Endothelial cell of umbilical vein (primary cell): ENCODE measurements at regions not wholly inside any gene's neighbourhood (a gene's known extent, or its start where the extent isn't known, plus 50 kb on each side); places are given as distances from the start of the nearest gene placed in this dataset.

Source experiments
- BruUV-seq: library from RNA; stranded (reverse); fragments of 400-500 nt; replicated peaks from 2 replicates; lab custom pipeline; 2021; lab: Mats Ljungman, UMichigan
- CTCF ChIA-PET: fragments of 300-600, 350-600 bp; sonication (Branson Sonifier 250); formaldehyde crosslinking; loops from one replicate; lab custom pipeline; 2021; ENCODE audit warnings: antibody characterized with exemption, inconsistent platforms; lab: Charles Lee
- POLR2A ChIA-PET: fragments of 300-600, 350-600 bp; sonication (Branson Sonifier 250); formaldehyde crosslinking; loops from one replicate; lab custom pipeline; 2021; ENCODE audit warnings: antibody characterized with exemption, inconsistent platforms; lab: Charles Lee
- DNase-seq: peaks from one replicate; pipeline ENCODE4 v3.0.0-alpha.2; 2011; ENCODE audit warnings: low read depth, low spot score
- FAIRE-seq: peaks from 2 replicates; lab custom pipeline; 2011; peaks lifted over from hg19 to GRCh38; lab: Jason Lieb, UNC
- H2AFZ ChIP-seq: 2 replicates; pipeline ENCODE4 v1.6.0; 2012; ENCODE audit warnings: low read depth, low read length, control low read depth, inconsistent platforms
- H3K27ac ChIP-seq: 2 replicates; pipeline ENCODE4 v1.5.1; 2011; ENCODE audit warnings: low read depth, mild to moderate bottlenecking, control low read depth, low read length, moderate library complexity; ENCODE audit not compliant: insufficient read depth
- H3K27me3 ChIP-seq, 2 experiments: 2 replicates each; pipeline versions ENCODE4 v1.6.0 to v1.6.1; 2011; ENCODE audit warnings: low read length in 2 of 2, mixed read lengths in 1 of 2; ENCODE audit not compliant: control insufficient read depth in 2 of 2, insufficient read depth in 2 of 2
- H3K36me3 ChIP-seq, 2 experiments: 2 replicates in 1 of 2; 3 replicates in 1 of 2; pipeline ENCODE4 v1.5.1; 2011; ENCODE audit warnings: low read length in 2 of 2, mild to moderate bottlenecking in 1 of 2, moderate library complexity in 1 of 2; ENCODE audit not compliant: control insufficient read depth in 2 of 2, insufficient read depth in 2 of 2; ENCODE audit errors: extremely low read depth in 1 of 2
- H3K4me1 ChIP-seq: 3 replicates; pipeline ENCODE4 v1.5.1; 2011; ENCODE audit warnings: mild to moderate bottlenecking, low read length; ENCODE audit not compliant: control insufficient read depth, insufficient read depth; ENCODE audit errors: extremely low read depth
- H3K4me2 ChIP-seq: 2 replicates; pipeline ENCODE4 v1.6.1; 2011; ENCODE audit warnings: low read length, control low read depth, mixed read lengths; ENCODE audit not compliant: insufficient read depth
- H3K4me3 ChIP-seq, 3 experiments: fragments of 200-600 bp in 1 of 3; sonication (generic), shearing (Covaris generic) in 1 of 3; replicated peaks in 1 of 3; 2 replicates each; pipeline ENCODE4 v1.5.1; 2011 to 2016; ENCODE audit warnings: control low read depth in 3 of 3, low read length in 3 of 3, mild to moderate bottlenecking in 2 of 3, inconsistent platforms in 1 of 3, low read depth in 1 of 3, moderate library complexity in 1 of 3; ENCODE audit not compliant: insufficient read depth in 1 of 3
- H3K79me2 ChIP-seq: 2 replicates; pipeline ENCODE4 v1.6.0; 2012; ENCODE audit warnings: low read length, inconsistent platforms; ENCODE audit not compliant: control insufficient read depth, insufficient read depth
- H3K9ac ChIP-seq: replicated peaks from 2 replicates; pipeline ENCODE3; 2011; ENCODE audit warnings: low read length, control low read depth; ENCODE audit not compliant: insufficient read depth; ENCODE audit errors: extremely low read depth
- H3K9me1 ChIP-seq: replicated peaks from 3 replicates; pipeline ENCODE4 v1.6.0; 2011; ENCODE audit warnings: mild to moderate bottlenecking, low read length; ENCODE audit not compliant: control insufficient read depth, insufficient read depth; ENCODE audit errors: extremely low read depth
- H3K9me3 ChIP-seq: replicated peaks from 2 replicates; pipeline ENCODE4 v1.5.1; 2012; ENCODE audit warnings: low read length, inconsistent platforms; ENCODE audit not compliant: control insufficient read depth, insufficient read depth
- H4K20me1 ChIP-seq: replicated peaks from 2 replicates; pipeline ENCODE3; 2011; ENCODE audit warnings: mild to moderate bottlenecking, low read length; ENCODE audit not compliant: control insufficient read depth, insufficient read depth; ENCODE audit errors: extremely low read depth
- CTCF ChIP-seq, 2 donors: IDR thresholded peaks; 1 replicate in 1 of 2; 2 replicates in 1 of 2; pipeline ENCODE4 v1.5.1; 2011; ENCODE audit warnings: low read length in 2 of 2, mild to moderate bottlenecking in 2 of 2, moderate library complexity in 2 of 2, control low read depth in 1 of 2, inconsistent platforms in 1 of 2, low read depth in 1 of 2; ENCODE audit not compliant: insufficient read depth in 1 of 2; ENCODE audit errors: extremely low read depth in 1 of 2
- EZH2 ChIP-seq: IDR thresholded peaks from 2 replicates; pipeline ENCODE4 v1.6.1; 2012; ENCODE audit warnings: borderline replicate concordance, low read depth, mild to moderate bottlenecking, moderate library complexity, low read length, inconsistent platforms; ENCODE audit not compliant: severe bottlenecking
- FOS ChIP-seq: IDR thresholded peaks from 2 replicates; pipeline ENCODE4 v1.6.1; 2011; ENCODE audit warnings: mild to moderate bottlenecking, low read length, moderate library complexity, borderline replicate concordance; ENCODE audit not compliant: insufficient read depth
- GATA2 ChIP-seq: IDR thresholded peaks from 2 replicates; pipeline ENCODE4 v1.7.0; 2011; ENCODE audit warnings: low read depth, mild to moderate bottlenecking, moderate library complexity, mixed read lengths, low read length; ENCODE audit not compliant: insufficient read length, insufficient read depth
- JUN ChIP-seq: IDR thresholded peaks from 2 replicates; pipeline ENCODE4 v1.6.1; 2011; ENCODE audit warnings: borderline replicate concordance, low read depth; ENCODE audit not compliant: insufficient read length, insufficient read depth
- MAX ChIP-seq: IDR thresholded peaks from 2 replicates; pipeline ENCODE4 v1.6.1; 2011; ENCODE audit not compliant: insufficient read depth, insufficient read length
- MYC ChIP-seq: IDR thresholded peaks from one replicate; pipeline ENCODE4 v1.6.1; 2011; ENCODE audit warnings: mild to moderate bottlenecking, low read depth, low read length
- POLR2A ChIP-seq: IDR thresholded peaks from 2 replicates; pipeline ENCODE4 v1.6.1; 2012; ENCODE audit warnings: low read depth, mild to moderate bottlenecking, control low read depth, low read length
- POLR2AphosphoS5 ChIP-seq: IDR thresholded peaks from 2 replicates; pipeline ENCODE4 v1.6.1; 2012; ENCODE audit warnings: low read depth, mild to moderate bottlenecking, control low read depth, low read length, moderate library complexity; ENCODE audit not compliant: insufficient read depth
- dilution Hi-C: fragments of 300-500 bp; cut with MboI; formaldehyde crosslinking; loops from one replicate; pipeline ENCODE4 v1.15.0; 2019; ENCODE audit warnings: low sequenced_read_pairs; ENCODE audit not compliant: extremely low pct_ligation_motif_present
- intact Hi-C: fragments of 100-400 bp; cut with micrococcal nuclease; formaldehyde crosslinking; loops from one replicate; pipeline ENCODE4 v1.10.0; 2022

DNA sequence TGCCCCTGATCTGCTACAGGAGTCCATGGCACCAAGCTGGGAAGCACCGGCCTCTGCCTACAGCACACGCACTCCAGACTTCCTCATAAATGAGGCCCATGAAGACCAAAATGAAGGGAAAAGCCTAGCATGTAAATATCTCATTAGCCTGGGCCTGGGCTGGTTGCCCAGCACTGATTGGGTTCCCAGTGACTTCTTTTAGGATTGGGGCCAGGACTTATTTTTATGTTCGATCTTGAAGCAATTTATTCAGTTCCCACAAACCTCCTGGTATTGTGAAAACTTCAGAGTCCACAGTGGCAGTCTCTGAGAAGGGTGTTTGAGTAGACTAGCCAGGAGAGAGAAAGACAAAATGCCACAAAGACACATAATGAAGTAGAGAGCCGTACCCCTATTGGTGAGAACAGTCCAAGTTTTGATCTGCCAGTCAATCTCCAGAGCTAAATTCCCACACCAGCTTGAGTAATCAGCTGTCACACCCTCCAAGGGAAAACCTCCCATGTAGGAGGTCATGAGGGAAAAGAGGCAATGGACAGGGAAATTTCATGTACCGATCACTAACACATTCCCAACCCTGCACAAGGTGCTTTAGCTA is 78.2 kb downstream of the PHLDA1 start:
- Histone ChIP-seq H3K9ac (no peak overlapping the region), H3K79me2 (no peaks in the 10 kb centered on the region), H3K4me1 (peaks cover 18% of the 10 kb centered on the region), H3K27ac (peak overlapping the region; percentile 47), H2AFZ (no peak overlapping the region), H3K4me3 (no peak overlapping the region), H3K27me3 (no peaks in the 10 kb centered on the region), H4K20me1 (no peaks in the 10 kb centered on the region), H3K4me2 (no peak overlapping the region), H3K36me3 (no peaks in the 10 kb centered on the region), H3K9me1 (no peaks in the 10 kb centered on the region), H3K9me3 (no peaks in the 10 kb centered on the region)
- dilution Hi-C loops (no loop called here), intact Hi-C loops (no loop called here)
- POLR2A ChIA-PET = no interaction called here
- BruUV-seq = no TSS peak
- TF ChIP-seq MYC (no peak), JUN (no peak), EZH2 (no peak), POLR2A (no peak), GATA2 (no peak), POLR2AphosphoS5 (no peak), CTCF (IDR thresholded peaks at IDR 0.05; ENCODE audit: extremely low read depth in 1 of 2, insufficient read depth in 1 of 2, low read depth in 1 of 2, low read length in 2 of 2) (no peak), MAX (no peak), FOS (no peak)
- no peak for FAIRE-seq
- no peak for DNase-seq
- CTCF ChIA-PET = interaction anchor here (1.2 kb wide), 1 partner anchor 24 kb away, joined by 3 read pairs; no protein-coding TSS in a partner anchor
